ENCODE measurements at regions not wholly inside any gene's neighbourhood (a gene's known extent, or its start where the extent isn't known, plus 50 kb on each side); places are given as distances from the start of the nearest gene placed in this dataset.
"Not testable (repeated sequence)": the region's sequence is repeated elsewhere in the genome, so short reads cannot be mapped to it uniquely, and the experiment has no call there.

DNA sequence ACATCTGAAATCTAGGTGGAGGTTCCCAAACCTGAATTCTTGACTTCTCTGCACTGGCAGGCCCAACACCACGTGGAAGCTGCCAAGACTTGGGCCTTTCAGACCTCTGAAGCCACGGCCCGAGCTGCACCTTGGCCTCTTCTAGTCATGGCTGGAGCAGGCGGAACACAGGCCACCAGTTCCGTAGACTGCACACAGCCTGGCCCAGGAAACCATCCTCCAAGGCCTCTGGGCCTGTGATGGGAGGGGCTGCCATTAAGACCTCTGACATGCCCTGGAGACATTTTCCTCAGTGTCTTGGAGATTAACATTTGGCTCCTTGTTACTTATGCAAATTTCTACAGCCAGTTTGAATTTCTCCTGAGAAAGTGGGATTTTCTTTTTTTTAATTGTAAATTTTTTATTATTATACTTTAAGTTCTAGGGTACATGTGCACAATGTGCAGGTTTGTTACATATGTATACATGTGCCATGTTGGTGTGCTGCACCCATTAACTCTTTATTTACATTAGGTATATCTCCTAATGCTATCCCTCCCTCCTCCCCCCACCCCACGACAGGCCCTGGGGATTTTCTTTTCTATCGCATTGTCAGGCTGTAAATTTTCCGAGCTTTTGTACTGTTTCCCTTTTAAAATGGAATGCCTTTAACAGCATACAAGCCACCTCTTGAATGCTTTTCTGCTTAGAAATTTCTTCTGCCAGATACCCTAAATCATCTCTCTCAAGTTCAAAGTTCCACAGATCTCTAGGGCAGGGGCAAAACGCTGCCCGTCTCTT is 492.9 kb upstream of the ARPP21 start:
- TF ChIP-seq POLR2A, CTCF (IDR thresholded peaks at IDR 0.05): not testable (repeated sequence)

All from Peyer's patch (tissue), 4 donors.